H1 (cell line): ENCODE measurements at regions not wholly inside any gene's neighbourhood (a gene's known extent, or its start where the extent isn't known, plus 50 kb on each side); places are given as distances from the start of the nearest gene placed in this dataset.

Source experiments
- CTCF ChIA-PET: fragments of 300-600 bp; sonication (Branson Sonifier 250); formaldehyde crosslinking; loops from one replicate; lab custom pipeline; 2021; ENCODE audit not compliant: partially characterized antibody; lab: Charles Lee
- POLR2A ChIA-PET: fragments of 300-600 bp; sonication (Branson Sonifier 250); formaldehyde crosslinking; loops from one replicate; lab custom pipeline; 2021; ENCODE audit warnings: inconsistent platforms; ENCODE audit not compliant: partially characterized antibody; lab: Charles Lee
- DNase-seq, 2 experiments: peaks; one replicate each; pipeline versions ENCODE4 v3.0.0 to v3.0.0-alpha.2; 2010 to 2022; ENCODE audit warnings: low spot score in 2 of 2, low read depth in 1 of 2, mixed read lengths in 1 of 2
- FAIRE-seq: peaks from 2 replicates; lab custom pipeline; 2011; peaks lifted over from hg19 to GRCh38; lab: Jason Lieb, UNC
- H2AFZ ChIP-seq: 2 replicates; pipeline ENCODE4 v1.8.1; 2012; ENCODE audit warnings: low read length, inconsistent platforms
- H2AK5ac ChIP-seq: 2 replicates; pipeline ENCODE4 v1.6.1; 2013; ENCODE audit warnings: low read depth, low read length
- H2BK120ac ChIP-seq: replicated peaks from 2 replicates; pipeline ENCODE3; 2013; ENCODE audit warnings: low read depth, low read length, inconsistent platforms
- H2BK12ac ChIP-seq: 2 replicates; pipeline ENCODE4 v1.6.1; 2013; ENCODE audit warnings: low read depth, low read length
- H2BK15ac ChIP-seq: 2 replicates; pipeline ENCODE4 v1.6.1; 2013; ENCODE audit warnings: low read length
- H2BK20ac ChIP-seq: 2 replicates; pipeline ENCODE4 v1.6.1; 2013; ENCODE audit warnings: low read length
- H2BK5ac ChIP-seq: 2 replicates; pipeline ENCODE4 v1.6.1; 2013; ENCODE audit warnings: low read depth, low read length
- H3K14ac ChIP-seq: 2 replicates; pipeline ENCODE4 v1.6.1; 2013; ENCODE audit warnings: inconsistent platforms; ENCODE audit not compliant: insufficient read length
- H3K18ac ChIP-seq: 2 replicates; pipeline ENCODE4 v1.6.1; 2013; ENCODE audit warnings: low read length; ENCODE audit errors: extremely low read depth
- H3K23ac ChIP-seq: 2 replicates; pipeline ENCODE4 v1.6.1; 2013; ENCODE audit warnings: inconsistent platforms; ENCODE audit not compliant: insufficient read length
- H3K23me2 ChIP-seq: 2 replicates; pipeline ENCODE4 v1.6.1; 2013; ENCODE audit warnings: low read depth, low read length
- H3K27ac ChIP-seq: 2 replicates; pipeline ENCODE4 v1.6.1; 2011; ENCODE audit warnings: low read depth, low read length, inconsistent platforms
- H3K27me3 ChIP-seq, 4 experiments: replicated peaks in 1 of 4; 1 replicate in 1 of 4; 2 replicates in 3 of 4; pipeline versions ENCODE4 v1.6.1 to v1.8.1; 2011 to 2013; ENCODE audit warnings: low read length in 3 of 4, mild to moderate bottlenecking in 3 of 4, inconsistent platforms in 2 of 4, mixed read lengths in 2 of 4, moderate library complexity in 1 of 4; ENCODE audit not compliant: control insufficient read depth in 3 of 4, insufficient read depth in 3 of 4; ENCODE audit errors: extremely low read depth in 1 of 4
- H3K36me3 ChIP-seq, 4 experiments: 2 replicates each; pipeline versions ENCODE4 v1.6.1 to v1.8.1; 2011 to 2013; ENCODE audit warnings: mild to moderate bottlenecking in 4 of 4, low read length in 3 of 4, moderate library complexity in 2 of 4, control low read depth in 1 of 4, inconsistent platforms in 1 of 4; ENCODE audit not compliant: insufficient read depth in 4 of 4, control insufficient read depth in 2 of 4
- H3K4ac ChIP-seq: replicated peaks from 2 replicates; pipeline ENCODE3; 2013; ENCODE audit warnings: low read length, low read depth, mixed read lengths, inconsistent platforms; ENCODE audit not compliant: insufficient read length
- H3K4me1 ChIP-seq, 4 experiments: replicated peaks in 1 of 4; 1 replicate in 1 of 4; 2 replicates in 3 of 4; pipeline versions ENCODE4 v1.6.1 to v1.8.1; 2011 to 2013; ENCODE audit warnings: low read length in 3 of 4, inconsistent platforms in 2 of 4, mixed read lengths in 1 of 4; ENCODE audit not compliant: insufficient read depth in 4 of 4, control insufficient read depth in 3 of 4
- H3K4me2 ChIP-seq, 2 experiments: 2 replicates each; pipeline versions ENCODE4 v1.6.1 to v1.8.1; 2011 to 2013; ENCODE audit warnings: low read depth in 2 of 2, low read length in 2 of 2, control low read depth in 1 of 2, inconsistent platforms in 1 of 2, mild to moderate bottlenecking in 1 of 2; ENCODE audit not compliant: insufficient read depth in 1 of 2
- H3K4me3 ChIP-seq, 4 experiments: fragments of 200-600, 300-600 bp in 1 of 4; sonication (generic), shearing (Covaris generic), sonication (Bioruptor Twin) in 1 of 4; 2 replicates each; pipeline versions ENCODE4 v1.5.1 to v1.8.1; 2011 to 2016; ENCODE audit warnings: low read length in 4 of 4, low read depth in 3 of 4, control low read depth in 2 of 4, inconsistent platforms in 2 of 4, mild to moderate bottlenecking in 2 of 4, mixed read lengths in 1 of 4, moderate library complexity in 1 of 4; ENCODE audit not compliant: insufficient read depth in 2 of 4; ENCODE audit errors: extremely low read depth in 1 of 4
- H3K56ac ChIP-seq: replicated peaks from 2 replicates; pipeline ENCODE3; 2013; ENCODE audit warnings: low read depth, mild to moderate bottlenecking, mixed read lengths, low read length, inconsistent platforms; ENCODE audit not compliant: insufficient read length
- H3K79me1 ChIP-seq: 2 replicates; pipeline ENCODE4 v1.6.1; 2013; ENCODE audit warnings: low read depth, low read length, control low read depth
- H3K79me2 ChIP-seq, 2 experiments: 2 replicates each; pipeline versions ENCODE4 v1.6.1 to v1.8.1; 2012 to 2013; ENCODE audit warnings: low read length in 2 of 2, mild to moderate bottlenecking in 2 of 2, inconsistent platforms in 1 of 2; ENCODE audit not compliant: insufficient read depth in 2 of 2, control insufficient read depth in 1 of 2
- H3K9ac ChIP-seq, 4 experiments: replicated peaks in 1 of 4; 1 replicate in 1 of 4; 2 replicates in 3 of 4; pipeline versions ENCODE4 v1.6.1 to v1.8.1; 2011 to 2013; ENCODE audit warnings: low read depth in 3 of 4, low read length in 3 of 4, control low read depth in 2 of 4, mild to moderate bottlenecking in 2 of 4, moderate library complexity in 2 of 4, inconsistent platforms in 1 of 4; ENCODE audit errors: extremely low read depth in 1 of 4
- H3K9me3 ChIP-seq, 2 experiments: 2 replicates each; pipeline versions ENCODE4 v1.6.1 to v1.8.1; 2012 to 2013; ENCODE audit warnings: mild to moderate bottlenecking in 2 of 2, moderate library complexity in 2 of 2, control low read depth in 1 of 2, inconsistent platforms in 1 of 2, low read depth in 1 of 2, low read length in 1 of 2, mixed read lengths in 1 of 2; ENCODE audit not compliant: insufficient read depth in 2 of 2
- H4K20me1 ChIP-seq, 2 experiments: replicated peaks in 1 of 2; 2 replicates each; pipeline versions ENCODE3 to v1.8.1; 2011 to 2013; ENCODE audit warnings: inconsistent platforms in 2 of 2, low read length in 2 of 2, mild to moderate bottlenecking in 1 of 2; ENCODE audit not compliant: insufficient read depth in 2 of 2, control insufficient read depth in 1 of 2
- H4K5ac ChIP-seq: 2 replicates; pipeline ENCODE4 v1.6.1; 2013; ENCODE audit warnings: low read length, low read depth, mixed read lengths, inconsistent platforms; ENCODE audit not compliant: insufficient read length
- H4K8ac ChIP-seq: 2 replicates; pipeline ENCODE4 v1.8.0; 2013; ENCODE audit warnings: mild to moderate bottlenecking, moderate library complexity, low read length, inconsistent platforms; ENCODE audit not compliant: insufficient read depth; ENCODE audit errors: extremely low read depth
- H4K91ac ChIP-seq: replicated peaks from 2 replicates; pipeline ENCODE3; 2013; ENCODE audit warnings: low read length, mixed read lengths, inconsistent platforms; ENCODE audit not compliant: insufficient read length
- BACH1 ChIP-seq: IDR thresholded peaks from 2 replicates; pipeline ENCODE4 v1.6.1; 2012; ENCODE audit warnings: low read length, improper control_type of control experiment
- CBX5 ChIP-seq: fragments of 300-800, 300-1000 bp; sonication (generic); IDR thresholded peaks from 2 replicates; pipeline ENCODE4 v1.7.1; 2016; ENCODE audit warnings: antibody characterized with exemption, low read length, low read depth
- CTCF ChIP-seq, 3 experiments: IDR thresholded peaks; 1 replicate in 2 of 3; 2 replicates in 1 of 3; pipeline versions ENCODE4 v1.5.1 to v1.6.1; 2011; ENCODE audit warnings: low read length in 3 of 3, mild to moderate bottlenecking in 3 of 3, inconsistent platforms in 2 of 3, low read depth in 1 of 3, moderate library complexity in 1 of 3; ENCODE audit not compliant: insufficient read depth in 1 of 3; ENCODE audit errors: control extremely low read depth in 1 of 3
- EGR1 ChIP-seq: IDR thresholded peaks from 2 replicates; pipeline ENCODE4 v1.6.1; 2011; ENCODE audit warnings: low read depth, low read length, borderline replicate concordance
- EP300 ChIP-seq, 2 experiments: IDR thresholded peaks; 1 replicate in 1 of 2; 2 replicates in 1 of 2; pipeline ENCODE4 v1.6.1; 2011 to 2012; ENCODE audit warnings: low read depth in 2 of 2, low read length in 2 of 2, mild to moderate bottlenecking in 2 of 2, borderline replicate concordance in 1 of 2, inconsistent platforms in 1 of 2, moderate library complexity in 1 of 2
- MAX ChIP-seq: IDR thresholded peaks from 2 replicates; pipeline ENCODE4 v1.6.1; 2012; ENCODE audit warnings: inconsistent platforms
- RNF2 ChIP-seq: fragments of 200-900, 300-1000 bp; sonication (generic); IDR thresholded peaks from 2 replicates; pipeline ENCODE4 v1.7.1; 2016; ENCODE audit warnings: borderline replicate concordance, low read depth, mild to moderate bottlenecking, antibody characterized with exemption, low read length; ENCODE audit not compliant: poor library complexity, severe bottlenecking; ENCODE audit errors: missing control alignments
- RXRA ChIP-seq: IDR thresholded peaks from 2 replicates; pipeline ENCODE4 v1.6.1; 2011; ENCODE audit warnings: low read depth, mild to moderate bottlenecking, low read length, moderate library complexity; ENCODE audit not compliant: insufficient read depth
- SAP30 ChIP-seq: fragments of 300-600 bp; sonication (generic); IDR thresholded peaks from 2 replicates; pipeline ENCODE4 v1.7.1; 2012; ENCODE audit warnings: low read length, moderate library complexity, mild to moderate bottlenecking, inconsistent platforms; ENCODE audit not compliant: insufficient read depth, insufficient replicate concordance
- SP2 ChIP-seq: IDR thresholded peaks from 2 replicates; pipeline ENCODE4 v1.6.1; 2012; ENCODE audit warnings: mild to moderate bottlenecking, low read length, inconsistent platforms
- SRF ChIP-seq: IDR thresholded peaks from 2 replicates; pipeline ENCODE4 v1.6.1; 2011; ENCODE audit warnings: mild to moderate bottlenecking, low read depth, low read length, moderate library complexity
- WGBS, 2 experiments: shearing (Covaris generic) in 1 of 2; methylation state at CpG; one replicate each; pipeline versions ENCODE4 v1.1.6 to v1.1.7; 2013 to 2015; ENCODE audit warnings: low lambda C conversion rate in 2 of 2, mixed read lengths in 2 of 2, inconsistent platforms in 1 of 2, low coverage in 1 of 2, missing lambda C conversion rate in 1 of 2; ENCODE audit not compliant: insufficient replicate concordance in 2 of 2, insufficient coverage in 1 of 2, insufficient read length in 1 of 2; ENCODE audit errors: extremely low coverage in 1 of 2, missing lambda C conversion rate in 1 of 2; 5-methylcytosine and 5-hydroxymethylcytosine counted together

- Histone ChIP-seq H4K20me1 (no peaks in the 10 kb centered on the region), H3K79me2 (no peaks in the 10 kb centered on the region), H4K91ac (no peak overlapping the region), H3K79me1 (no peaks in the 10 kb centered on the region), H3K27me3 (no peaks in the 10 kb centered on the region), H3K4me3 (no peak overlapping the region), H3K18ac (no peak overlapping the region), H4K8ac (no peak overlapping the region), H3K9ac (no peak overlapping the region), H3K9me3 (peaks cover 7 to 17% of the 10 kb centered on the region in 2 experiments; a peak in 3 of 4 replicates), H3K56ac (no peak overlapping the region), H3K4me2 (no peak overlapping the region), H3K4ac (no peak overlapping the region), H2AK5ac (no peak overlapping the region), H3K4me1 (no peaks in the 10 kb centered on the region), H2AFZ (no peak overlapping the region), H3K14ac (no peak overlapping the region), H2BK15ac (no peak overlapping the region), H3K27ac (no peak overlapping the region), H4K5ac (no peak overlapping the region), H3K23me2 (no peaks in the 10 kb centered on the region), H2BK5ac (no peak overlapping the region), H2BK12ac (no peak overlapping the region), H2BK20ac (no peak overlapping the region), H3K36me3 (no peaks in the 10 kb centered on the region), H2BK120ac (no peak overlapping the region), H3K23ac (no peak overlapping the region)
- ChIA-PET CTCF (no interaction called here), POLR2A (no interaction called here)
- FAIRE-seq = no peak
- 100% methylated on average over 1 of the region's 1 CpG; no CpG with 5 or more reads in 1 of the 2 experiments for WGBS, 2 experiments
- DNase-seq = no peak
- no peak for TF ChIP-seq SRF
- no peak for TF ChIP-seq CTCF (IDR thresholded peaks at IDR 0.05; ENCODE audit: control extremely low read depth in 1 of 3, insufficient read depth in 1 of 3, low read depth in 1 of 3, low read length in 3 of 3)
- no peak for TF ChIP-seq EP300 (IDR thresholded peaks at IDR 0.05; ENCODE audit: borderline replicate concordance in 1 of 2, low read depth in 2 of 2, low read length in 2 of 2)
- TF ChIP-seq BACH1 = no peak
- no peak for TF ChIP-seq CBX5
- TF ChIP-seq SP2 = no peak
- no peak for TF ChIP-seq SAP30
- TF ChIP-seq MAX = no peak
- TF ChIP-seq RNF2 = no peak
- no peak for TF ChIP-seq EGR1
- TF ChIP-seq RXRA = no peak
Observed at GRCh38 chr12:116473416-116473815, 85.8 kb upstream of the MAP1LC3B2 start.
